ENCODE measurements at regions not wholly inside any gene's neighbourhood (a gene's known extent, or its start where the extent isn't known, plus 50 kb on each side); places are given as distances from the start of the nearest gene placed in this dataset.
"Not testable (repeated sequence)": the region's sequence is repeated elsewhere in the genome, so short reads cannot be mapped to it uniquely, and the experiment has no call there.

GRCh38 chr1:99361406-99361805, 97.1 kb downstream of the PLPPR4 start:
- DNase-seq = no peak

- DNase-seq = no peak
Observed at GRCh38 chr1:99363531-99363930, 99.2 kb downstream of the PLPPR4 start.

DNA sequence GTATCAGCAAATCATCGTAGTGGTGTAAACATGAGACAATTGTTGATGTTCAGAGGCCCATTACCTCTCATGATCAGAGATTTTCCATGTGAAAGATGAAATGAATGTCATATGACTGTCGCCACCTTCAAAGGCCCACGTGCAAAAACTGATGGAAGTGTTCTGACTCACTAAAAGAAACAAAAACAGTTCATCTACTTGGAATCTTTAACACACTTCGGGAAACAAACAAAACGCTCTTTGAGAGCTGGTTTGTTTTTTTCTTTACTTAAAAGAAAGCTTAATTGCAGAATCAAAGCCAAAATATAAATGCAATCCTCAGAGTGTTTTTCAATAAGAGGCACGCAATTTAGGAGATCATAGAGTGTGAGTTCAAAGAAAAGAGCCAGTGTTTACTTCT, 100.8 kb downstream of the PLPPR4 start:
- no peak for DNase-seq

- DNase-seq = no peak
Observed at GRCh38 chr1:99365545-99365944, 101.3 kb downstream of the PLPPR4 start.

GRCh38 chr1:99369154-99369553, 104.9 kb downstream of the PLPPR4 start:
- DNase-seq = no peak

- DNase-seq = no peak
Observed at GRCh38 chr1:99370476-99370875, 106.2 kb downstream of the PLPPR4 start.

DNA sequence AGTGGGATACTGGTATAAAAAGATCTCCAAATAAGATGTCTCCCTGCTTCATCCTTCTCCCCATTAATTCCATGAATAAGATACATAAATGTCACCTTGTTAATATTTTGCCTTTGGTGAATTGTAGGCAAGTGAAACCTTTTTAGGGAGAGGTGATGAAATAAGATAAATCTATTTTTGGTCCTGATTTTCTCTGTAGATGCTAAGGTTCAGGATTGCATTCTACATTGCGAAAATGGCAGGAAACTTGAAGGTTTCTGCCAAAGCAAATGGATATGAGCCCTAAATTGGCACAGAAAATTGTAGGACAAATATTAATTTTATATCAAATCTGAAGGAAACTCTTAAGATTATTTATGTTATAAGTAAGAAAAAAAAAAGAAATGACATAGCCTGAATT, 107.1 kb downstream of the PLPPR4 start:
- no peak for DNase-seq

DNA sequence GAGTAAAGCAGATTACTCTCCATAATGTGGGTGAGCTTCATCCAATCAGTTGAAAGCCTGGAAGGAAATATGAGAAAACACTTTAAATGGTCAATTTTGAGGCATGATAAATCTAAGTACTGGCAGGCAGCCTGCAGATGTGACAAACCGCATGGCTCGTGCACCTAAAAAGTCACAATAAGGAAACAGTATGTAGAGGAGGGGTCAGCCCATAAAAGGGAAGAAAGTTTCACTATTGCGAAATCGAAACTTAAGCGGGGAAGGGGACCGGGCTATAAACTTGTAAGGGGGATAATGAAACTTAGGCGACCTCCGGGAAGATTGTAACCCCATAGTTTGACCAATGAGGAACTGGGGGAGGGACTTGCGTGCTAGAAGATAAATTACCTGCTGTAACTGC, 109.8 kb downstream of the PLPPR4 start:
- peak; percentile 6 for DNase-seq

- not testable (repeated sequence) for DNase-seq
Observed at GRCh38 chr1:99374693-99375092, 110.4 kb downstream of the PLPPR4 start.

DNA sequence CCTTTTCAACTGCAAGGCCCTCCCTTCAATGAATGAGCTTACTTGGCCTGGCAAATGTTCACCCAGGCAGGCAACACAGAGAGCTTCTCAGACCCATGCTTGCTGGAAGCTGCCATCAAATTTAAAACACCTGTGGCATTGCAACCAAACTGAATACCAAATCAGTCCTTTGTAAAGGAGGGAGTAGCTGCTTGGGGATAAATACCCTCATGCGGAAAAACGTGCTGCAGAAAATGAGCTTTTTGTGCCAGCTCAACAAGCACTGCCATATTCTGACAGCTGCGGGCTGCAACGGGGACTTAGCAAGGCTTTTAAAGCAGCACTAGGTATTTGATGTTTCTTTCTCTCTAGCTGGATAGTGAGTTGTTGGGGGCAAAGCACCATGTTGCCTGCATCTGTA, 119.7 kb downstream of the PLPPR4 start:
- DNase-seq = no peak

DNA sequence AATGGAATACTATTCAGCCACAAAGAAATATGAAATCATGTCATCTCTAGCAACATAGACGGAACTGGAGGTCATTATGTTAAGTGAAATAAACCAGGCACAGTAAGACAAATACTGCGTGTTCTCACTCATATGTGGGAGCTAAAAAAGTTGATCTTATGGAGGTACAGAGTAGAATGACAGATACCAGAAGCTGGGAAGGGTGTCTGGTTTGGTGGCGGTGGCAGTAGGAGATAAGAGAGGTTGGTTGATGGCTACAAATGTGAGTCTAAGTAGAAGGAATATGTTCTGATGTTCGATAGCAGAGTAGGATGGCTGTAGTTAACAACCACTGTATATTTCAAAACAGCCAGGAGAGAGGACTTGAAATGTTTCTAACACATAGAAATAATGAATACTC, 121.6 kb downstream of the PLPPR4 start:
- DNase-seq = no peak

GRCh38 chr1:99396389-99396788, 132.1 kb downstream of the PLPPR4 start:
- no peak for DNase-seq

GRCh38 chr1:99397029-99397428, 132.7 kb downstream of the PLPPR4 start:
- DNase-seq = no peak

- no peak for DNase-seq
Observed at GRCh38 chr1:99397863-99398262, 133.6 kb downstream of the PLPPR4 start.

DNA sequence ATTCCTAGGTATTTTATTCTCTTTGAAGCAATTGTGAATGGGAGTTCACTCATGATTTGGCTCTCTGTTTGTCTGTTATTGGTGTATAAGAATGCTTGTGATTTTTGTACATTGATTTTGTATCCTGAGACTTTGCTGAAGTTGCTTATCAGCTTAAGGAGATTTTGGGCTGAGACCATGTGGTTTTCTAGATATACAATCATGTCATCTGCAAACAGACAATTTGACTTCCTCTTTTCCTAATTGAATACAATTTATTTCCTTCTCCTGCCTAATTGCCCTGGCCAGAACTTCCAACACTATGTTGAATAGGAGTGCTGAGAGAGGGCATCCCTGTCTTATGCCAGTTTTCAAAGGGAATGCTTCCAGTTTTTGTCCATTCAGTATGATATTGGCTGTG, 137.3 kb downstream of the PLPPR4 start:
- DNase-seq = not testable (repeated sequence)

- DNase-seq = not testable (repeated sequence)
Observed at GRCh38 chr1:99404399-99404798, 140.1 kb downstream of the PLPPR4 start.

GRCh38 chr1:99405325-99405724, 141.0 kb downstream of the PLPPR4 start:
- DNase-seq = not testable (repeated sequence)

- no peak for DNase-seq
Observed at GRCh38 chr1:99407018-99407417, 142.7 kb downstream of the PLPPR4 start.

GRCh38 chr1:99424087-99424486, 159.8 kb downstream of the PLPPR4 start:
- no peak for DNase-seq

DNA sequence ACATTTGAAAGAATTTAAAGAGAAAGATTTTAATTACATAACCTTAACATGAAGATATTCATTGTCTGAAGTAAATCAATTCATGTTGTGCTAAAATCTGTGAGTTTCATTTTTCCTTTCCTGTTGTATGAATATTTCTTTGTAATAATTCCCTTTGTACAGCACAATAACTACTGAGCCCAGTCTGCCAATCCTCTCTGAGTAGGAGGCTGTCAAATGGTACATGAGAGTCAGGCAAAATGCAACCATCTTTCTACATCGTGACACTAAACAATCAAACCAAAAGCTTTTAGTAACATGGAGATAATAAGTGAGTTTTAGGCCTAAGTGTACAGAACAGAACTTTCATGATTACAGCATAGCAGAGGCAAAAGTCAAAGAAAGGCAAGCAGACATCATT, 165.5 kb downstream of the PLPPR4 start:
- no peak for DNase-seq

- DNase-seq = no peak
Observed at GRCh38 chr1:99438656-99439230, 174.5 kb downstream of the PLPPR4 start.

- no peak for DNase-seq
Observed at GRCh38 chr1:99439433-99440075, 175.3 kb downstream of the PLPPR4 start.

- no peak for DNase-seq
Observed at GRCh38 chr1:99441299-99442095, 177.2 kb downstream of the PLPPR4 start.
